ENCODE measurements at regions not wholly inside any gene's neighbourhood (a gene's known extent, or its start where the extent isn't known, plus 50 kb on each side); places are given as distances from the start of the nearest gene placed in this dataset.

- no peak for TF ChIP-seq CTCF (IDR thresholded peaks at IDR 0.05; ENCODE audit: low read depth, low read length, missing input control)
- no peak for TF ChIP-seq GABPA (IDR thresholded peaks at IDR 0.05 in 1 of 2, conservative IDR thresholded peaks at IDR 0.05 in 1 of 2)
Observed at GRCh38 chr16:9384141-9384540, 292.7 kb downstream of the HAPSTR1 start (continued).

- WGBS = 91% methylated on average over 1 of the region's 1 CpG
Observed at GRCh38 chr16:9389543-9390207, 298.2 kb downstream of the HAPSTR1 start.

More at GRCh38 chr16:9389543-9390207, 298.2 kb downstream of the HAPSTR1 start:
- H3K36me3 ChIP-seq (ENCODE audit: control insufficient read depth in 4 of 4, insufficient read depth in 3 of 4, low read depth in 1 of 4, low read length in 3 of 4) = peaks cover 0 to 2% (median 0%) of the 10 kb centered on the region in 4 donors
- H3K4me1 ChIP-seq (ENCODE audit: control insufficient read depth in 4 of 4, insufficient read depth in 4 of 4, low read length in 3 of 4) = no peaks in the 10 kb centered on the region
- no peak overlapping the region for H3K4me3 ChIP-seq (ENCODE audit: low read depth in 1 of 3, low read length in 3 of 3)
- no peak for DNase-seq (ENCODE audit: low spot score)
- peaks cover 0 to 3% (median 1%) of the 10 kb centered on the region in 4 donors for H3K9me3 ChIP-seq (ENCODE audit: control insufficient read depth in 4 of 4, low read length in 3 of 4)
- H3K9ac ChIP-seq (ENCODE audit: low read depth in 1 of 2, low read length in 2 of 2) = no peak overlapping the region
- H3K27me3 ChIP-seq (ENCODE audit: control insufficient read depth in 4 of 4, insufficient read depth in 4 of 4, low read length in 3 of 4) = no peaks in the 10 kb centered on the region
- TF ChIP-seq CTCF (IDR thresholded peaks at IDR 0.05; ENCODE audit: low read depth, low read length, missing input control) (no peak), YY1 (IDR thresholded peaks at IDR 0.05) (no peak), TAF1 (conservative IDR thresholded peaks at IDR 0.05) (no peak), REST (IDR thresholded peaks at IDR 0.05) (no peak), ATF3 (IDR thresholded peaks at IDR 0.05) (no peak), RXRA (IDR thresholded peaks at IDR 0.05) (no peak), FOXA1 (IDR thresholded peaks at IDR 0.05) (no peak), HNF4A (conservative IDR thresholded peaks at IDR 0.05) (no peak), EGR1 (IDR thresholded peaks at IDR 0.05; ENCODE audit: low read depth in 2 of 2) (no peak), HNF4G (IDR thresholded peaks at IDR 0.05) (no peak), FOXA2 (IDR thresholded peaks at IDR 0.05) (no peak), RAD21 (IDR thresholded peaks at IDR 0.05) (no peak)
- H3K27ac ChIP-seq (ENCODE audit: low read depth in 1 of 2, low read length in 2 of 2) = no peak overlapping the region

Measured in liver (tissue), 8 donors.